GM19395 (cell line): ENCODE measurements at regions not wholly inside any gene's neighbourhood (a gene's known extent, or its start where the extent isn't known, plus 50 kb on each side); places are given as distances from the start of the nearest gene placed in this dataset.

Experiments
- ATAC-seq: cut with Tn5 transposase; IDR thresholded peaks from one replicate; pipeline ENCODE4 v1.9.1; 2021; ENCODE audit warnings: mild to moderate bottlenecking, moderate library complexity; ENCODE audit not compliant: unreplicated experiment

GRCh38 chr7:155213955-155214740 lies 83.5 kb upstream of the INSIG1 start:
- ATAC-seq: no peak

GRCh38 chr7:155215576-155216325 lies 81.9 kb upstream of the INSIG1 start:
- ATAC-seq: no peak

- ATAC-seq: no peak
These were observed 81.0 kb upstream of the INSIG1 start for GRCh38 chr7:155216475-155217272.

GRCh38 chr7:155217634-155218033 lies 80.0 kb upstream of the INSIG1 start:
- no peak for ATAC-seq

GRCh38 chr7:155218276-155219153 lies 79.2 kb upstream of the INSIG1 start:
- no peak for ATAC-seq

- ATAC-seq: no peak
These were observed 78.5 kb upstream of the INSIG1 start for GRCh38 chr7:155219154-155219531.

GRCh38 chr7:155219947-155220769 lies 77.5 kb upstream of the INSIG1 start:
- ATAC-seq: no peak

GRCh38 chr7:155220903-155221302 lies 76.8 kb upstream of the INSIG1 start:
- ATAC-seq: no peak

- ATAC-seq: no peak
These were observed 76.1 kb upstream of the INSIG1 start for GRCh38 chr7:155221547-155221946.

GRCh38 chr7:155222061-155222460 lies 75.6 kb upstream of the INSIG1 start:
- ATAC-seq: no peak

GRCh38 chr7:155222573-155222972 lies 75.1 kb upstream of the INSIG1 start:
- ATAC-seq: no peak

GRCh38 chr7:155223021-155223420 lies 74.7 kb upstream of the INSIG1 start:
- ATAC-seq: no peak

GRCh38 chr7:155223503-155223902 lies 74.2 kb upstream of the INSIG1 start:
- ATAC-seq: no peak

GRCh38 chr7:155224116-155224811 lies 73.4 kb upstream of the INSIG1 start:
- ATAC-seq: no peak

- ATAC-seq: no peak
These were observed 72.6 kb upstream of the INSIG1 start for GRCh38 chr7:155225095-155225494.

- ATAC-seq: no peak
These were observed 72.2 kb upstream of the INSIG1 start for GRCh38 chr7:155225516-155225915.

GRCh38 chr7:155226261-155227003 lies 71.2 kb upstream of the INSIG1 start:
- ATAC-seq: no peak

GRCh38 chr7:155227004-155227787 lies 70.5 kb upstream of the INSIG1 start:
- ATAC-seq: no peak
